CD14-positive monocyte (primary cell): ENCODE measurements at regions not wholly inside any gene's neighbourhood (a gene's known extent, or its start where the extent isn't known, plus 50 kb on each side); places are given as distances from the start of the nearest gene placed in this dataset.

Source experiments
- DNase-seq, 3 donors: peaks; one replicate each; pipeline ENCODE4 v3.0.0-alpha.2; 2011 to 2022
- H2AFZ ChIP-seq: 2 replicates; pipeline ENCODE4 v1.6.0; 2012; ENCODE audit warnings: mild to moderate bottlenecking, low read depth, low read length, inconsistent platforms; ENCODE audit not compliant: insufficient read depth, poor library complexity, severe bottlenecking
- H3K27ac ChIP-seq, 2 donors: 1 replicate in 1 of 2; 2 replicates in 1 of 2; pipeline ENCODE4 v1.5.1; 2012 to 2013; ENCODE audit warnings: low read length in 2 of 2, control low read depth in 1 of 2, inconsistent platforms in 1 of 2, low read depth in 1 of 2, mild to moderate bottlenecking in 1 of 2
- H3K27me3 ChIP-seq, 2 donors: one replicate each; pipeline versions ENCODE4 v1.6.0 to v1.6.1; 2011 to 2013; ENCODE audit warnings: low read length in 2 of 2; ENCODE audit not compliant: control insufficient read depth in 2 of 2, insufficient read depth in 2 of 2
- H3K36me3 ChIP-seq, 2 donors: replicated peaks in 1 of 2; 1 replicate in 1 of 2; 2 replicates in 1 of 2; pipeline versions ENCODE4 v1.5.1 to v1.6.1; 2012 to 2013; ENCODE audit warnings: low read length in 2 of 2, control low read depth in 1 of 2, inconsistent platforms in 1 of 2, mild to moderate bottlenecking in 1 of 2; ENCODE audit not compliant: insufficient read depth in 2 of 2, control insufficient read depth in 1 of 2
- H3K4me1 ChIP-seq, 2 donors: 1 replicate in 1 of 2; 2 replicates in 1 of 2; pipeline versions ENCODE4 v1.5.1 to v1.6.1; 2012 to 2013; ENCODE audit warnings: low read length in 2 of 2, control low read depth in 1 of 2, inconsistent platforms in 1 of 2, mild to moderate bottlenecking in 1 of 2, moderate library complexity in 1 of 2; ENCODE audit not compliant: insufficient read depth in 2 of 2, control insufficient read depth in 1 of 2
- H3K4me2 ChIP-seq: replicated peaks from 2 replicates; pipeline ENCODE3; 2012; ENCODE audit warnings: low read length, moderate library complexity, mild to moderate bottlenecking; ENCODE audit not compliant: poor library complexity, severe bottlenecking; ENCODE audit errors: extremely low read depth
- H3K4me3 ChIP-seq, 3 experiments: fragments of 200-600 bp in 1 of 3; sonication (generic) in 1 of 3; replicated peaks in 1 of 3; 1 replicate in 2 of 3; 2 replicates in 1 of 3; pipeline ENCODE4 v1.5.1; 2011 to 2013; ENCODE audit warnings: low read length in 3 of 3, mild to moderate bottlenecking in 3 of 3, control low read depth in 2 of 3, low read depth in 2 of 3, inconsistent platforms in 1 of 3, moderate library complexity in 1 of 3
- H3K79me2 ChIP-seq: 2 replicates; pipeline ENCODE4 v1.6.0; 2012; ENCODE audit warnings: mild to moderate bottlenecking, control low read depth, inconsistent platforms, low read length, moderate library complexity; ENCODE audit not compliant: insufficient read depth
- H3K9ac ChIP-seq: 2 replicates; pipeline ENCODE4 v1.6.0; 2017; ENCODE audit warnings: low read length, mild to moderate bottlenecking; ENCODE audit not compliant: insufficient read depth, poor library complexity, severe bottlenecking
- H3K9me3 ChIP-seq, 2 donors: replicated peaks in 1 of 2; 1 replicate in 1 of 2; 2 replicates in 1 of 2; pipeline versions ENCODE4 v1.5.1 to v1.6.1; 2012 to 2013; ENCODE audit warnings: low read length in 2 of 2, control low read depth in 1 of 2; ENCODE audit not compliant: control insufficient read depth in 1 of 2, insufficient read depth in 1 of 2
- H4K20me1 ChIP-seq: 2 replicates; pipeline ENCODE4 v1.6.0; 2012; ENCODE audit warnings: mild to moderate bottlenecking, low read length, control low read depth, moderate library complexity; ENCODE audit not compliant: insufficient read depth
- H3K27ac Mint-ChIP-seq, 7 donors: one replicate each; pipeline ENCODE4 v1.8.0; 2020; ENCODE audit warnings: mild to moderate bottlenecking in 7 of 7, mixed read lengths in 7 of 7, moderate library complexity in 6 of 7, inconsistent platforms in 2 of 7
- H3K27me3 Mint-ChIP-seq, 3 donors: one replicate each; pipeline ENCODE4 v1.8.0; 2021 to 2022; ENCODE audit warnings: low read depth in 3 of 3, mild to moderate bottlenecking in 3 of 3, mixed read lengths in 3 of 3, moderate library complexity in 3 of 3, inconsistent platforms in 1 of 3
- H3K36me3 Mint-ChIP-seq, 2 donors: one replicate each; pipeline ENCODE4 v1.8.0; 2020; ENCODE audit warnings: mixed read lengths in 2 of 2, inconsistent platforms in 1 of 2, mild to moderate bottlenecking in 1 of 2
- H3K4me1 Mint-ChIP-seq: one replicate; pipeline ENCODE4 v1.8.0; 2020; ENCODE audit warnings: mild to moderate bottlenecking, mixed read lengths
- H3K4me3 Mint-ChIP-seq, 2 donors: one replicate each; pipeline ENCODE4 v1.8.0; 2020; ENCODE audit warnings: mild to moderate bottlenecking in 2 of 2, mixed read lengths in 2 of 2, moderate library complexity in 1 of 2
- H3K9me3 Mint-ChIP-seq, 7 donors: one replicate each; pipeline ENCODE4 v1.8.0; 2020 to 2022; ENCODE audit warnings: mixed read lengths in 7 of 7, mild to moderate bottlenecking in 6 of 7, moderate library complexity in 6 of 7, inconsistent platforms in 2 of 7
- CTCF ChIP-seq: fragments of 200-600 bp; IDR thresholded peaks from one replicate; pipeline ENCODE4 v1.8.0; 2022; ENCODE audit warnings: antibody characterized with exemption, mild to moderate bottlenecking
- WGBS: methylation state at CpG from one replicate; pipeline ENCODE4 v1.1.5; 2013; ENCODE audit warnings: missing lambda C conversion rate; ENCODE audit not compliant: insufficient coverage; 5-methylcytosine and 5-hydroxymethylcytosine counted together
- intact Hi-C, 2 donors: fragments of 100-400 bp; cut with micrococcal nuclease; formaldehyde crosslinking; loops; one replicate each; pipeline versions ENCODE4 v1.15.0 to v1.15.1; 2023

- no peak for TF ChIP-seq CTCF
- Histone ChIP-seq H4K20me1 (no peaks in the 10 kb centered on the region), H3K4me2 (no peak overlapping the region), H3K27ac (no peak overlapping the region), H3K4me1 (peaks cover 50 to 52% of the 10 kb centered on the region in 2 donors), H3K9ac (no peak overlapping the region), H3K79me2 (no peaks in the 10 kb centered on the region), H3K36me3 (no peaks in the 10 kb centered on the region), H3K9me3 (peaks cover 0 to 6% of the 10 kb centered on the region in 2 donors), H3K27me3 (no peaks in the 10 kb centered on the region), H2AFZ (no peak overlapping the region), H3K4me3 (no peak overlapping the region)
- peaks cover 0 to 2% (median 0%) of the 10 kb centered on the region in 3 donors for H3K27me3 Mint-ChIP-seq
- H3K4me3 Mint-ChIP-seq = no peak overlapping the region
- H3K27ac Mint-ChIP-seq = peak overlapping the region in 2 of 7 donors; percentile 99
- no peak for DNase-seq
- H3K9me3 Mint-ChIP-seq = peaks cover 4 to 13% (median 9%) of the 10 kb centered on the region in 7 donors
- intact Hi-C loops = no loop called here
- peaks cover 2% of the 10 kb centered on the region in 2 donors for H3K36me3 Mint-ChIP-seq
- H3K4me1 Mint-ChIP-seq = peaks cover 50% of the 10 kb centered on the region
- WGBS = 89% methylated on average over 4 of the region's 6 CpGs
Measured at GRCh38 chr21:34196996-34197395, 123.6 kb downstream of the MRPS6 start.

- Histone ChIP-seq H3K4me2 (no peak overlapping the region), H3K4me1 (peaks cover 56 to 58% of the 10 kb centered on the region in 2 donors), H3K36me3 (no peaks in the 10 kb centered on the region), H3K9ac (no peak overlapping the region), H3K4me3 (no peak overlapping the region), H3K27ac (peak overlapping the region in 1 of 2 donors; percentile 84), H4K20me1 (no peaks in the 10 kb centered on the region), H3K9me3 (peaks cover 0 to 6% of the 10 kb centered on the region in 2 donors), H3K27me3 (no peaks in the 10 kb centered on the region), H3K79me2 (no peaks in the 10 kb centered on the region), H2AFZ (peak overlapping the region; percentile 67)
- no peak overlapping the region for H3K4me3 Mint-ChIP-seq
- TF ChIP-seq CTCF = no peak
- peaks cover 56% of the 10 kb centered on the region for H3K4me1 Mint-ChIP-seq
- H3K27ac Mint-ChIP-seq = peak overlapping the region; percentile 54 to 99 (median 99)
- no CpG with 5 or more reads among the region's 3 CpGs for WGBS
- peaks cover 0 to 2% (median 0%) of the 10 kb centered on the region in 3 donors for H3K27me3 Mint-ChIP-seq
- peaks cover 2% of the 10 kb centered on the region in 2 donors for H3K36me3 Mint-ChIP-seq
- DNase-seq = peak in 2 of 3 donors; percentile 37 to 43
- peaks cover 4 to 13% (median 9%) of the 10 kb centered on the region in 7 donors for H3K9me3 Mint-ChIP-seq
- intact Hi-C loops = no loop called here
Measured at GRCh38 chr21:34197561-34197960, 124.2 kb downstream of the MRPS6 start.
